DND-41 (cell line): ENCODE measurements at regions not wholly inside any gene's neighbourhood (a gene's known extent, or its start where the extent isn't known, plus 50 kb on each side); places are given as distances from the start of the nearest gene placed in this dataset.

ENCODE experiments used
- ATAC-seq: fragments of 200-7000 bp; cut with Tn5 transposase; 3 replicates; pipeline ENCODE4 v1.9.1; 2021; ENCODE audit warnings: low read depth; ENCODE audit not compliant: insufficient read depth
- DNase-seq: peaks from one replicate; pipeline ENCODE4 v3.0.0-alpha.2; 2020
- H2AFZ ChIP-seq: 2 replicates; pipeline ENCODE4 v1.6.0; 2012; ENCODE audit warnings: low read depth, low read length
- H3K27ac ChIP-seq: 2 replicates; pipeline ENCODE4 v1.5.1; 2012; ENCODE audit warnings: low read length, inconsistent platforms
- H3K27me3 ChIP-seq: fragments of 200-600 bp; sonication (generic); 2 replicates; pipeline ENCODE4 v1.6.0; 2012; ENCODE audit warnings: low read length, mild to moderate bottlenecking, inconsistent platforms; ENCODE audit not compliant: insufficient read depth, poor library complexity
- H3K36me3 ChIP-seq: 2 replicates; pipeline ENCODE4 v1.5.1; 2012; ENCODE audit warnings: low read length, inconsistent platforms; ENCODE audit not compliant: insufficient read depth
- H3K4me1 ChIP-seq: 2 replicates; pipeline ENCODE4 v1.5.1; 2012; ENCODE audit warnings: mild to moderate bottlenecking, low read length; ENCODE audit not compliant: insufficient read depth
- H3K4me2 ChIP-seq: 2 replicates; pipeline ENCODE4 v1.6.0; 2012; ENCODE audit warnings: mild to moderate bottlenecking, moderate library complexity, low read length, inconsistent platforms; ENCODE audit not compliant: insufficient read depth
- H3K4me3 ChIP-seq, 2 experiments: fragments of 200-600 bp in 1 of 2; shearing (Covaris generic) in 1 of 2; 2 replicates each; pipeline ENCODE4 v1.5.1; 2012 to 2016; ENCODE audit warnings: inconsistent platforms in 2 of 2, low read length in 2 of 2, mild to moderate bottlenecking in 2 of 2, low read depth in 1 of 2, moderate library complexity in 1 of 2
- H3K79me2 ChIP-seq: 2 replicates; pipeline ENCODE4 v1.6.0; 2012; ENCODE audit warnings: low read length, inconsistent platforms; ENCODE audit not compliant: insufficient read depth
- H3K9ac ChIP-seq: 2 replicates; pipeline ENCODE4 v1.6.0; 2012; ENCODE audit warnings: low read depth, mild to moderate bottlenecking, inconsistent platforms, low read length, moderate library complexity
- H3K9me3 ChIP-seq: 2 replicates; pipeline ENCODE4 v1.5.1; 2012; ENCODE audit warnings: low read length, moderate library complexity, mild to moderate bottlenecking, inconsistent platforms; ENCODE audit not compliant: insufficient read depth, severe bottlenecking
- H4K20me1 ChIP-seq: 2 replicates; pipeline ENCODE4 v1.6.0; 2012; ENCODE audit warnings: low read length; ENCODE audit not compliant: insufficient read depth
- EZH2 ChIP-seq: IDR thresholded peaks from 3 replicates; pipeline ENCODE4 v1.6.1; 2012; ENCODE audit warnings: borderline replicate concordance, low read depth, mild to moderate bottlenecking, moderate library complexity, low read length, inconsistent platforms; ENCODE audit not compliant: severe bottlenecking
- TF ChIP-seq, protein P1 (sequence below): IDR thresholded peaks from 2 replicates; pipeline ENCODE4 v1.5.1; 2012; ENCODE audit warnings: borderline replicate concordance, low read length, moderate library complexity, mild to moderate bottlenecking; ENCODE audit not compliant: poor library complexity, severe bottlenecking; ENCODE audit errors: extremely low read depth

DNA sequence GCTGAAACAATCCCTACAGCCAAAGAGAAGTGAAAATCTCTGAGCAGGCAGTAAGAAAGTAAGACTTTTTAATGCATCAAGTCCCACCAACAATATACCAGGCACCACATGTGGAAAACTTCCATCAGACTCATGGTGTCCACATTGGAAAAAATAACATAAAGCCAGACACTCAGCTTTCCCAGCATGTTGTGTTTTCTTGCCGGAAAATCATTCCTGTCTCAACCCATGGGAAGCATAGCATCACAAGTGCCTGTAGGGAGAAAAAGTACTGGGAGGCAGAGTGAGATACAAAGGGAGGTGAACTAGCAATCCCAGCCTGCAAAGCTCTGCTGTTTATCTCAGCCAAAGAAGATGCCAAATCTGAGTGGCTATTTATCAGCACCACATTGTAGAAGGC, 868.9 kb downstream of the SI start:
- Histone ChIP-seq H3K27me3 (no peaks in the 10 kb centered on the region), H3K36me3 (no peaks in the 10 kb centered on the region), H3K4me2 (no peak overlapping the region), H3K27ac (no peak overlapping the region), H3K9me3 (no peaks in the 10 kb centered on the region), H3K4me3 (no peak overlapping the region), H2AFZ (no peak overlapping the region), H3K79me2 (no peaks in the 10 kb centered on the region), H4K20me1 (no peaks in the 10 kb centered on the region), H3K9ac (no peak overlapping the region), H3K4me1 (no peaks in the 10 kb centered on the region)
- no peak for TF ChIP-seq EZH2
- TF ChIP-seq, protein P1, sequence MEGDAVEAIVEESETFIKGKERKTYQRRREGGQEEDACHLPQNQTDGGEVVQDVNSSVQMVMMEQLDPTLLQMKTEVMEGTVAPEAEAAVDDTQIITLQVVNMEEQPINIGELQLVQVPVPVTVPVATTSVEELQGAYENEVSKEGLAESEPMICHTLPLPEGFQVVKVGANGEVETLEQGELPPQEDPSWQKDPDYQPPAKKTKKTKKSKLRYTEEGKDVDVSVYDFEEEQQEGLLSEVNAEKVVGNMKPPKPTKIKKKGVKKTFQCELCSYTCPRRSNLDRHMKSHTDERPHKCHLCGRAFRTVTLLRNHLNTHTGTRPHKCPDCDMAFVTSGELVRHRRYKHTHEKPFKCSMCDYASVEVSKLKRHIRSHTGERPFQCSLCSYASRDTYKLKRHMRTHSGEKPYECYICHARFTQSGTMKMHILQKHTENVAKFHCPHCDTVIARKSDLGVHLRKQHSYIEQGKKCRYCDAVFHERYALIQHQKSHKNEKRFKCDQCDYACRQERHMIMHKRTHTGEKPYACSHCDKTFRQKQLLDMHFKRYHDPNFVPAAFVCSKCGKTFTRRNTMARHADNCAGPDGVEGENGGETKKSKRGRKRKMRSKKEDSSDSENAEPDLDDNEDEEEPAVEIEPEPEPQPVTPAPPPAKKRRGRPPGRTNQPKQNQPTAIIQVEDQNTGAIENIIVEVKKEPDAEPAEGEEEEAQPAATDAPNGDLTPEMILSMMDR = no peak
- no peak for DNase-seq
- no peak for ATAC-seq

DNA sequence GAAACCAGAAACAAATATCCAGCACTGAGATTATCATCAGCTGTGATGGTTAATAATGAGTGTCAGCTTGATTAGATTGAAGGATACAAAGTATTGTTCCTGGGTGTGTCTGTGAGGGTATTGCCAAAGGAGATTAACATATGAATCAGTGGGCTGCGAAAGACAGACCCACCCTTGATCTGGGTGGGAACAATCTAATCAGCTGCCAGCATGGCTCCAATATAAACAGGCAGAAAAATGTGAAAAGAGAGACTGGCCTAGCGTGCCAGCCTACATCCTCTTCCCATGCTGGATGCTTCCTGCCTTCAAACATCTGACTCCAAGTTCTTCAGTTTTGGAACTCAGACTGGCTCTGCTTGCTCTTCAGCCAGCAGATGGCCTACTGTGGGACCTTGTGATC, 869.5 kb downstream of the SI start:
- Histone ChIP-seq H3K4me3 (no peak overlapping the region), H2AFZ (no peak overlapping the region), H3K4me1 (no peaks in the 10 kb centered on the region), H3K4me2 (no peak overlapping the region), H3K27ac (no peak overlapping the region), H3K36me3 (no peaks in the 10 kb centered on the region), H3K79me2 (no peaks in the 10 kb centered on the region), H3K9me3 (no peaks in the 10 kb centered on the region), H3K9ac (no peak overlapping the region), H3K27me3 (no peaks in the 10 kb centered on the region), H4K20me1 (no peaks in the 10 kb centered on the region)
- TF ChIP-seq EZH2 = no peak
- TF ChIP-seq, protein P1 = no peak
- no peak for DNase-seq
- no peak for ATAC-seq

DNA sequence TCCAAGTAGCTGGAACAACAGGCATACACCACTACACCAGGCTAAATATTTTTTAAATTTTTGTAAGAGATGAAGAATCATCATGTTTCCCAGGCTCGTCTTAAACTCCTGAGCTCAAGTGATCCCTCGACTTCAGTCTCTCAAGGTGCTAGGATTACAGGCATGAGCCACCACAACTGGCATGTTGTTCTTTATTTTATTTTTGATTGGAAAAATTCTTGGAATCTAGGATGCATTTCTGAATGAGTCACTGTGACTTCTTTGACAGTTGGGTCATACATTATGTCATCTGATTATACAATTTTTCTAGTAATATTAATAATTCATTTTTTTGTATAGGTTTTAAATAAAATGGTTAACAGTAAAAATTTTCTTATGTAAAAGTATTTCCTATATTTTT, 870.2 kb downstream of the SI start:
- no peaks in the 10 kb centered on the region for H3K27me3 ChIP-seq
- H3K36me3 ChIP-seq = no peaks in the 10 kb centered on the region
- no peaks in the 10 kb centered on the region for H3K79me2 ChIP-seq
- no peaks in the 10 kb centered on the region for H4K20me1 ChIP-seq
- H3K27ac ChIP-seq = no peak overlapping the region
- no peak overlapping the region for H3K4me3 ChIP-seq
- H2AFZ ChIP-seq = no peak overlapping the region
- DNase-seq = no peak
- no peaks in the 10 kb centered on the region for H3K4me1 ChIP-seq
- no peak for ATAC-seq
- TF ChIP-seq EZH2 = no peak
- TF ChIP-seq, protein P1 = no peak
- H3K9ac ChIP-seq = no peak overlapping the region
- H3K9me3 ChIP-seq = no peaks in the 10 kb centered on the region
- H3K4me2 ChIP-seq = no peak overlapping the region

- no peak for TF ChIP-seq EZH2
- TF ChIP-seq, protein P1 = no peak
- Histone ChIP-seq H3K4me3 (no peak overlapping the region), H3K36me3 (no peaks in the 10 kb centered on the region), H4K20me1 (no peaks in the 10 kb centered on the region), H3K4me1 (no peaks in the 10 kb centered on the region), H3K4me2 (no peak overlapping the region), H3K9ac (no peak overlapping the region), H2AFZ (no peak overlapping the region), H3K27me3 (no peaks in the 10 kb centered on the region), H3K9me3 (no peaks in the 10 kb centered on the region), H3K27ac (no peak overlapping the region), H3K79me2 (no peaks in the 10 kb centered on the region)
- ATAC-seq (no peak), DNase-seq (no peak)
Measured at GRCh38 chr3:164200053-164200823, 878.1 kb downstream of the SI start.
